ENCODE measurements at regions not wholly inside any gene's neighbourhood (a gene's known extent, or its start where the extent isn't known, plus 50 kb on each side); places are given as distances from the start of the nearest gene placed in this dataset.

DNA sequence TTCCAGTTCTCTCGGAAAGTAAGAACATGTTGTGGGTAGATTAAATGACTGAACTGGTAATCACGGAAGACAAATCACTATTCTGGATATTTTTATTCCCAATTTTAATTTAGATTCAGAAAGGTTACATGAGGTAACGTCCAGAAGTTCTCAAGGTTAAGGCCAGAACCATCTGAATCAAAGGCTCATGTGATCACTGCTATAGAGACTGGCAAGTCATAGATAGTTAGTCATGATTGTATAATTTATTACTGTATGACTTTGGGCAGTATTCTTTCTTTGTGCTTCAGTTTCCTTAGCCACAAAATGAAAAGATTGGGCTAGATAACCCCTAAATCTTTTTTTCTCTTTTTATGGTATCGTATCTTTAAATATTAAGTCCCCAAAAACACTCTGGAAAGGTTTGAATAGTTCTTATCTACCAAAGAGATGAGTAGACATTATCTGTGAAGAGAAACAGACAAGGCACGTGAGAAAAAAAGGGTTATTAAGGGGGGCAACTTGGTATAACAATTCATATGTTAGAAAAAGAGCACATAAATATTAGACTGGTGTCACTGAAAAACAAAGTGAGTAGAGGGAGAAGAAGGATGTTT, 241.0 kb downstream of the PTPRC start:
- 85 to 87% methylated on average over 5 of the region's 5 CpGs for WGBS, 2 donors
- no peaks in the 10 kb centered on the region for H3K36me3 ChIP-seq (ENCODE audit: control insufficient read depth in 2 of 2, insufficient read depth in 2 of 2, low read length in 1 of 2)
- no peak overlapping the region for H3K4me3 ChIP-seq (ENCODE audit: low read depth in 1 of 2, low read length in 2 of 2)
- H3K27ac ChIP-seq (ENCODE audit: low read depth in 2 of 2, low read length in 1 of 2) = no peak overlapping the region
- no peaks in the 10 kb centered on the region for H3K27me3 ChIP-seq (ENCODE audit: control insufficient read depth in 1 of 2, insufficient read depth in 2 of 2, low read length in 2 of 2)
- no peaks in the 10 kb centered on the region for H3K4me1 ChIP-seq (ENCODE audit: control insufficient read depth in 2 of 2, insufficient read depth in 2 of 2, low read length in 1 of 2)
- no peaks in the 10 kb centered on the region for H3K9me3 ChIP-seq (ENCODE audit: control insufficient read depth in 2 of 2, insufficient read depth in 1 of 2, low read depth in 1 of 2, low read length in 1 of 2)

DNA sequence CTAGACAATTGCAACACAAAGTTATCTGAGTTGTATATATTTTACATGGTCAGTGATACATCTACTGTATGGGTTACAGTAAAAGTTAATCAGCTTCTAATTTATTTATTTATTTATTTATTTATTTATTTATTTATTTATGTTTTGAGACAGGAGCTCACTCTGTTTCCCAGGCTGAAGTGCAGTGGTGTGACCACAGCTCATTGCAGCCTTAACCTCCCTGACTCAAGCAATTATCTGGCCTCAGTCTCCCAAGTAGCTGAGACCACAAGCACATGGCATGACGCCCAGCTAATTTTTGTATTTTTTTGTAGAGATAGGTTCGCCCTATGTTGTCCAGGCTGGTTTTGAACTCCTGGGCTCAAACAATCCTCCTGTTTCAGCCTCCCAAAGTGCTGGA, 241.6 kb downstream of the PTPRC start:
- Histone ChIP-seq H3K9me3 (ENCODE audit: control insufficient read depth in 2 of 2, insufficient read depth in 1 of 2, low read depth in 1 of 2, low read length in 1 of 2) (no peaks in the 10 kb centered on the region), H3K27me3 (ENCODE audit: control insufficient read depth in 1 of 2, insufficient read depth in 2 of 2, low read length in 2 of 2) (no peaks in the 10 kb centered on the region), H3K36me3 (ENCODE audit: control insufficient read depth in 2 of 2, insufficient read depth in 2 of 2, low read length in 1 of 2) (no peaks in the 10 kb centered on the region), H3K27ac (ENCODE audit: low read depth in 2 of 2, low read length in 1 of 2) (no peak overlapping the region), H3K4me3 (ENCODE audit: low read depth in 1 of 2, low read length in 2 of 2) (no peak overlapping the region), H3K4me1 (ENCODE audit: control insufficient read depth in 2 of 2, insufficient read depth in 2 of 2, low read length in 1 of 2) (no peaks in the 10 kb centered on the region)
- 87 to 93% methylated on average over 2 of the region's 2 CpGs for WGBS, 2 donors

DNA sequence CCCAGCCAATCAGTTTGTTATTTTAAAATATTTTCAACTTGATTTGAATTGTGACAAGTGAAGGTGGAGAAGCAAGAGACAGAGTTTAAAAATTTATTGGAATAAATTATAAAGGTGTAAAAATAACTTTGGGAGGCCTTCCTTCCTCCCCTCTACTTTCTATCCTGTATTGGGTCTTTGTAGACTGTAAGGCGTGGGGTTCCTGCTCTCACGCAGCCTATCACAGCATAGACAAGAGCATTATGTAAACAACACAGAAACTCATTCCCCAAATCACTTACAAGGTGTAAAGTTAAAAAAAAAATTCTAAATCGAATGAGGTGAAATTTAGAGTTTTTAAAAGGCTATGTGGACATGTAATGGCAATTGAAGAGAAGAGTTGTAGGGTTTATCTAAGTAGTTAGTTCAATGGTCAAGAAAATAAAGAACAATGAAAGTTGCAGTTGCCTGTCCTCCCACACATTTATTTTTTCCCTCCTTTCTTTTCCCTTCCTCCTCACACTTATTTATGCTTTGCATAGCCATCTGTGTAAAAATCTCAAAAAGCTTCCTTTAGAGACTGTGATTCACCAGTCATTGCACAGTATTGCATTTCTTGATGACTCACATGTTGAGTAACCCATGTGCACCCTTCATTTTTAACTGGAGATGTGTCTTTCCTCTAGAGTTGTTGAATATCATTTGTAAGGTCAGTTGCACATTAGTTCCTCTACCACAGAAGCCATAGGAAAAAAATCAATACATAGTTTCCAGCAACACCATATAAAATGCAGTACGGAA, 242.2 kb downstream of the PTPRC start:
- Histone ChIP-seq H3K36me3 (ENCODE audit: control insufficient read depth in 2 of 2, insufficient read depth in 2 of 2, low read length in 1 of 2) (no peaks in the 10 kb centered on the region), H3K27me3 (ENCODE audit: control insufficient read depth in 1 of 2, insufficient read depth in 2 of 2, low read length in 2 of 2) (no peaks in the 10 kb centered on the region), H3K9me3 (ENCODE audit: control insufficient read depth in 2 of 2, insufficient read depth in 1 of 2, low read depth in 1 of 2, low read length in 1 of 2) (no peaks in the 10 kb centered on the region), H3K4me1 (ENCODE audit: control insufficient read depth in 2 of 2, insufficient read depth in 2 of 2, low read length in 1 of 2) (no peaks in the 10 kb centered on the region), H3K4me3 (ENCODE audit: low read depth in 1 of 2, low read length in 2 of 2) (no peak overlapping the region), H3K27ac (ENCODE audit: low read depth in 2 of 2, low read length in 1 of 2) (no peak overlapping the region)
- 88 to 91% methylated on average over 4 of the region's 4 CpGs for WGBS, 2 donors

GRCh38 chr1:198883184-198883583, 244.3 kb downstream of the PTPRC start:
- Histone ChIP-seq H3K9me3 (ENCODE audit: control insufficient read depth in 2 of 2, insufficient read depth in 1 of 2, low read depth in 1 of 2, low read length in 1 of 2) (no peaks in the 10 kb centered on the region), H3K36me3 (ENCODE audit: control insufficient read depth in 2 of 2, insufficient read depth in 2 of 2, low read length in 1 of 2) (no peaks in the 10 kb centered on the region), H3K27me3 (ENCODE audit: control insufficient read depth in 1 of 2, insufficient read depth in 2 of 2, low read length in 2 of 2) (no peaks in the 10 kb centered on the region), H3K4me3 (ENCODE audit: low read depth in 1 of 2, low read length in 2 of 2) (no peak overlapping the region), H3K4me1 (ENCODE audit: control insufficient read depth in 2 of 2, insufficient read depth in 2 of 2, low read length in 1 of 2) (no peaks in the 10 kb centered on the region), H3K27ac (ENCODE audit: low read depth in 2 of 2, low read length in 1 of 2) (no peak overlapping the region)

DNA sequence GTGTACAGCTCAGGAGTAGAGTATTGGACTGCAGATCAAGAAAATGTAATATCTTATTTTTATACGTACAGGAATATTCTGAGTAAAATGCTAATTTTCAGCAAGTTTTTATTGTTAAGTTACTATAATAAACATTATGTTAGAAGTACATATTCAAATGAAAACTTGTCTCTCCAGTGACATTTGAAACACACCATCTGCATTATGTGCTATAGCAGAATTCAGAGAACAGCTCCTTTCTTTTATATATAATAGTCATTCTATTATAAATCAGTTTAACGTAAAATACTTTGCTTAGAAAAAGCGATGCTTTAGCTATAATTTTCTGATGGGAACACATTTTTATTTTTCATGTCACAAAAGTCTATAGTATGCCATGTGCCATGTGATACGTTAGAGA, 249.0 kb downstream of the PTPRC start:
- no peaks in the 10 kb centered on the region for H3K36me3 ChIP-seq (ENCODE audit: control insufficient read depth in 2 of 2, insufficient read depth in 2 of 2, low read length in 1 of 2)
- H3K27me3 ChIP-seq (ENCODE audit: control insufficient read depth in 1 of 2, insufficient read depth in 2 of 2, low read length in 2 of 2) = no peaks in the 10 kb centered on the region
- no peaks in the 10 kb centered on the region for H3K4me1 ChIP-seq (ENCODE audit: control insufficient read depth in 2 of 2, insufficient read depth in 2 of 2, low read length in 1 of 2)
- 61 to 87% methylated on average over 4 of the region's 4 CpGs for WGBS, 2 donors
- no peak overlapping the region for H3K4me3 ChIP-seq (ENCODE audit: low read depth in 1 of 2, low read length in 2 of 2)
- H3K27ac ChIP-seq (ENCODE audit: low read depth in 2 of 2, low read length in 1 of 2) = no peak overlapping the region
- H3K9me3 ChIP-seq (ENCODE audit: control insufficient read depth in 2 of 2, insufficient read depth in 1 of 2, low read depth in 1 of 2, low read length in 1 of 2) = no peaks in the 10 kb centered on the region

- 86 to 87% methylated on average over 3 of the region's 3 CpGs for WGBS, 2 donors
- Histone ChIP-seq H3K27me3 (ENCODE audit: control insufficient read depth in 1 of 2, insufficient read depth in 2 of 2, low read length in 2 of 2) (no peaks in the 10 kb centered on the region), H3K4me1 (ENCODE audit: control insufficient read depth in 2 of 2, insufficient read depth in 2 of 2, low read length in 1 of 2) (no peaks in the 10 kb centered on the region), H3K27ac (ENCODE audit: low read depth in 2 of 2, low read length in 1 of 2) (no peak overlapping the region), H3K4me3 (ENCODE audit: low read depth in 1 of 2, low read length in 2 of 2) (no peak overlapping the region), H3K36me3 (ENCODE audit: control insufficient read depth in 2 of 2, insufficient read depth in 2 of 2, low read length in 1 of 2) (no peaks in the 10 kb centered on the region), H3K9me3 (ENCODE audit: control insufficient read depth in 2 of 2, insufficient read depth in 1 of 2, low read depth in 1 of 2, low read length in 1 of 2) (no peaks in the 10 kb centered on the region)
Measured at GRCh38 chr1:198888379-198888943, 249.6 kb downstream of the PTPRC start.

DNA sequence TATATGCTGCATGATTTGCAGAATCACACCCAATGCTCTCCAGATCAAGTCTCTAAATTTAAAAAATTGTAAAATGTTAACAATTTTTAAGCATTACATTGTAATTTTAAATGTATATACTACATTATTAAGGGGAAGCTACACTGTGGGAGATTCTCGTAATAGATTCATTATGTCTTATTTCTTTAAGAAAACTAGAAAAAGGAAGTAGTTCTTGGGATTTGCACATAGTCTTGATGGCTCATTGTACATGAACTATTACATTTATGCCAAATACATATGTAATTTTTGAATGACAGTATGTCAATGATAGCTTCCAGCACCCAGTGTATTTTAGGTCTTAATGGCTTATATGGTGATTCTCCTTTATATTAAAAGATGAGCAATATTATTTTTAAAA, 250.3 kb downstream of the PTPRC start:
- no peak overlapping the region for H3K4me3 ChIP-seq (ENCODE audit: low read depth in 1 of 2, low read length in 2 of 2)
- no peaks in the 10 kb centered on the region for H3K27me3 ChIP-seq (ENCODE audit: control insufficient read depth in 1 of 2, insufficient read depth in 2 of 2, low read length in 2 of 2)
- no peak overlapping the region for H3K27ac ChIP-seq (ENCODE audit: low read depth in 2 of 2, low read length in 1 of 2)
- H3K4me1 ChIP-seq (ENCODE audit: control insufficient read depth in 2 of 2, insufficient read depth in 2 of 2, low read length in 1 of 2) = no peaks in the 10 kb centered on the region
- WGBS, 2 donors = 89 to 94% methylated on average over 1 of the region's 1 CpG
- H3K9me3 ChIP-seq (ENCODE audit: control insufficient read depth in 2 of 2, insufficient read depth in 1 of 2, low read depth in 1 of 2, low read length in 1 of 2) = no peaks in the 10 kb centered on the region
- no peaks in the 10 kb centered on the region for H3K36me3 ChIP-seq (ENCODE audit: control insufficient read depth in 2 of 2, insufficient read depth in 2 of 2, low read length in 1 of 2)

GRCh38 chr1:198889749-198890148, 250.9 kb downstream of the PTPRC start:
- H3K27me3 ChIP-seq (ENCODE audit: control insufficient read depth in 1 of 2, insufficient read depth in 2 of 2, low read length in 2 of 2) = no peaks in the 10 kb centered on the region
- WGBS, 2 donors = 67 to 71% methylated on average over 1 of the region's 1 CpG
- no peaks in the 10 kb centered on the region for H3K36me3 ChIP-seq (ENCODE audit: control insufficient read depth in 2 of 2, insufficient read depth in 2 of 2, low read length in 1 of 2)
- no peak overlapping the region for H3K27ac ChIP-seq (ENCODE audit: low read depth in 2 of 2, low read length in 1 of 2)
- no peaks in the 10 kb centered on the region for H3K4me1 ChIP-seq (ENCODE audit: control insufficient read depth in 2 of 2, insufficient read depth in 2 of 2, low read length in 1 of 2)
- H3K9me3 ChIP-seq (ENCODE audit: control insufficient read depth in 2 of 2, insufficient read depth in 1 of 2, low read depth in 1 of 2, low read length in 1 of 2) = no peaks in the 10 kb centered on the region
- no peak overlapping the region for H3K4me3 ChIP-seq (ENCODE audit: low read depth in 1 of 2, low read length in 2 of 2)

- Histone ChIP-seq H3K9me3 (ENCODE audit: control insufficient read depth in 2 of 2, insufficient read depth in 1 of 2, low read depth in 1 of 2, low read length in 1 of 2) (no peaks in the 10 kb centered on the region), H3K27me3 (ENCODE audit: control insufficient read depth in 1 of 2, insufficient read depth in 2 of 2, low read length in 2 of 2) (no peaks in the 10 kb centered on the region), H3K36me3 (ENCODE audit: control insufficient read depth in 2 of 2, insufficient read depth in 2 of 2, low read length in 1 of 2) (no peaks in the 10 kb centered on the region), H3K27ac (ENCODE audit: low read depth in 2 of 2, low read length in 1 of 2) (no peak overlapping the region), H3K4me1 (ENCODE audit: control insufficient read depth in 2 of 2, insufficient read depth in 2 of 2, low read length in 1 of 2) (no peaks in the 10 kb centered on the region), H3K4me3 (ENCODE audit: low read depth in 1 of 2, low read length in 2 of 2) (no peak overlapping the region)
- 51% methylated on average over 4 of the region's 4 CpGs for WGBS, 2 donors
Measured at GRCh38 chr1:198890214-198890930, 251.5 kb downstream of the PTPRC start.

All from esophagus (tissue), 2 donors.